Vagina (tissue), 1 donor: ENCODE measurements at regions not wholly inside any gene's neighbourhood (a gene's known extent, or its start where the extent isn't known, plus 50 kb on each side); places are given as distances from the start of the nearest gene placed in this dataset. TPM values are rescaled to one million over a fixed set of nuclear protein-coding genes. Genes with fewer than 3 reads are reported as not detected.

Experiments used
- small RNA-seq: library from RNA; depleted of rRNA; stranded (forward); fragments of <200 nt; gene quantifications from one replicate; pipeline ENCODE3, GENCODE V24; 2016

Small RNA genes in the stretch of these regions (small RNA-seq; reads per million reads assigned to genes)
- gene RF00017 (not detected), gene RNU4-90P (not detected)
